NCI-H2196 (cell line): ENCODE measurements at regions not wholly inside any gene's neighbourhood (a gene's known extent, or its start where the extent isn't known, plus 50 kb on each side); places are given as distances from the start of the nearest gene placed in this dataset.
"Not testable (repeated sequence)": the region's sequence is repeated elsewhere in the genome, so short reads cannot be mapped to it uniquely, and the experiment has no call there.

Experiments used
- DNase-seq: peaks from one replicate; lab custom pipeline; 2025; ENCODE audit not compliant: unreplicated experiment; lab: John Stamatoyannopoulos, UW

DNA sequence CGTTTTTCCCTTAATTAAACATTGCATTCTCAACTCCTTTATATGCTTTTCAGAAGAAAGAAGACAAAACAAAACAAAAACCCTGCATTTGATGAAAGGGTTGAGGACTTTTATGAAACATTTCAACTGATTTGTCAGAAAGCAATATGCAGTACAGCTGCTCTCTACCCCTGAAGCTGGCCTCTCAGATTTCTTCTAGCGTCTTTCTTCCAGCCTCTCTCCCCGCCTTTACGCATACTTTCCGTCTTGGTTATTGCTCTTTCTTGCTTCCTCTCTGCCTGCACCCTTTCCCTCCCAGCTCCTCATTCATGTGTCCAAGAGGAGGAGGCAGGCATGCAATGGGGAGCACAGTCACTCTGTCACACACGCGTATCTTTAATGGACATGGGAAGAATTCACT lies 91.0 kb upstream of the COL1A2 start:
- DNase-seq, result no peak

DNA sequence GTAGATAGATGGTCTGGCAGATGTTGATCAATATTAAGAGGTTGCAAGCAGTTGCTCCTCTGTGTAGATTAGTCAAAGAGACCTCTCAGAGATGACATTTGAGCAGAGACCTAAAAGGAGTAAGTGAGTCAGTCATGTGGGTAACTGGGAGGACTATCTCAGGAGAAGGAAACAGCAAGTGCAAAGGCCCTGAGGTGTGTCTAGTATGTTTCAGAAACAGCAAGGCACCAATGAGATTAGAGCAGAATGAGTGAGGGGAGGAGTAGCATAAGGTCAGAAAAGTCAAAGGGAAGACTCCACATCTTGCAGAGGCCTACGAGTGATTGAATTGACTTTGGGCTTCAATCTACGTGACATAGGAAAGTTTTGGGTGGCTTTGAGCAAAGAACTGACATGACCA lies 89.8 kb upstream of the COL1A2 start:
- DNase-seq, result no peak

DNA sequence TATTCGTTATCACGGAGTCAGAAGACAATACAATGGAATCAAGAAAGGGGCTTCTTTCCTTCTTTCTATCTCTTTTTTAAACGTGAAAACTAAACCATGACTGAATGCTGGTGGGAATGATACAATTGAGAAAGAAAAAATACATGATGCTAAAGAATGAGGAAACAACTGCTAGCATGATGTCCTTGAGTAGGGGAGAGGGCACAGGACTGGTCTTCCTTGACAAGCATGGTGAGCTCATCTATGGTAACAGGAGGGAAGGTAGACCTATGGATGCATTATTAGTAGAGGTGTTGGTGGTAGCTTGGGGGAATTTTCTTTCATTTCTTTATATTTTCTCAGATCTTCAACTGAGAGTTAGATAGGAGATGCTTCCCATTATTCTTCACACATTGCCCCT lies 88.9 kb upstream of the COL1A2 start:
- DNase-seq, result no peak

- DNase-seq, result no peak
Measured at GRCh38 chr7:94307399-94308048, 87.2 kb upstream of the COL1A2 start.

DNA sequence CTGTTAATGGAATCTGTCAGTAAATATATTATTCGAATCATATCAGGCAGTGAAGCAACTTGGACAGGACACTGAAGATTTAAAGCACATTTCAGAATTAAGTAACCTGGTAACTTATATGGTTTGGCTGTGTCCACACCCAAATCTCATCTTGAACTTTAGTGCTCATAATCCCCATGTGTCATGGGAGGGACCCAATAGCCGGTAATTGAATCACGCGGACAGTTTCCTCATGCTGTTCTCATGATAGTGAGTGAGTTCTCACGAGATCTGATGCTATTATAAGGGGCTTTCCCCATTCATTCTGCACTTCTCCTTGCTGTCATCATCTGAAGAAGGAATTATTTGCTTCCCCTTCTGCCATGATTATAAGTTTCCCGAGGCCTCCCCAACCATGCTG lies 83.2 kb upstream of the COL1A2 start:
- no peak for DNase-seq

GRCh38 chr7:94313926-94314325 lies 80.8 kb upstream of the COL1A2 start:
- DNase-seq, result no peak

- DNase-seq, result no peak
Measured at GRCh38 chr7:94314413-94315410, 80.0 kb upstream of the COL1A2 start.

GRCh38 chr7:94321138-94321537 lies 73.6 kb upstream of the COL1A2 start:
- not testable (repeated sequence) for DNase-seq

DNA sequence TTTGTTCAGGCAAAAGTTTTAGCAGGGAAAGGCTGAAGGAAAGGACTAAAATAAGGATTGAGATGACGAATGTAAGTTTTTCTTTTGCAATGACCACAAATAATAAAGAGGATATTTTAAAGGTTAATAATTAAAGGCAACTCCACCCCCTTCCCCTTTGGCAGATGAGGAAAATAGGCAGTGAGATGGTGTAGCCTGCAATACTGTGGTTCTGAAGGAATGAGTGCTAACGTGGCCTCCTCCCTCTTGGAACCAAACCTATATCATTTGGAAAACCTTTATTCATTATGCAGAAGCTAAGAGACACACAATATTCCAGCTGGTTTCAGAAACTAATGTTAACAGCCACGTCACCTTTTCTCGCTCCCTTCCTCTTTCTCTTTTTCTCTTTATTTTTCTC lies 70.9 kb upstream of the COL1A2 start:
- DNase-seq, result no peak

- DNase-seq, result no peak
Measured at GRCh38 chr7:94324380-94325121, 70.1 kb upstream of the COL1A2 start.

DNA sequence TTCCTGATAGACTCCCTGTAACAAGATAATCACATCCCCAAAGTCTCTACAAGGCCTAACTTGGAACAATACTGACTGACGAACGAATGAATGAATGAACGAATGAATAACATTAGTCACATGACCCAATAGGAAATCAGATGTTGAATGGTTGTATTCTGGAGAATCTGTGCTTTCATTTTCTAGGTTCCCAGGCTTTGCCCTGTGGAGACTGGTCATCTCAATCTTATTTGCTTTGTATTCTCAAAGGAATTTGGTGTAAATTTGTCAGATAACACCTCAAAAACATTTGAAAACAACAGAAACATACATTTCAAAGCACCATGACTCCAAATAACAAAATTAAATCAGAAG lies 69.6 kb upstream of the COL1A2 start:
- no peak for DNase-seq

DNA sequence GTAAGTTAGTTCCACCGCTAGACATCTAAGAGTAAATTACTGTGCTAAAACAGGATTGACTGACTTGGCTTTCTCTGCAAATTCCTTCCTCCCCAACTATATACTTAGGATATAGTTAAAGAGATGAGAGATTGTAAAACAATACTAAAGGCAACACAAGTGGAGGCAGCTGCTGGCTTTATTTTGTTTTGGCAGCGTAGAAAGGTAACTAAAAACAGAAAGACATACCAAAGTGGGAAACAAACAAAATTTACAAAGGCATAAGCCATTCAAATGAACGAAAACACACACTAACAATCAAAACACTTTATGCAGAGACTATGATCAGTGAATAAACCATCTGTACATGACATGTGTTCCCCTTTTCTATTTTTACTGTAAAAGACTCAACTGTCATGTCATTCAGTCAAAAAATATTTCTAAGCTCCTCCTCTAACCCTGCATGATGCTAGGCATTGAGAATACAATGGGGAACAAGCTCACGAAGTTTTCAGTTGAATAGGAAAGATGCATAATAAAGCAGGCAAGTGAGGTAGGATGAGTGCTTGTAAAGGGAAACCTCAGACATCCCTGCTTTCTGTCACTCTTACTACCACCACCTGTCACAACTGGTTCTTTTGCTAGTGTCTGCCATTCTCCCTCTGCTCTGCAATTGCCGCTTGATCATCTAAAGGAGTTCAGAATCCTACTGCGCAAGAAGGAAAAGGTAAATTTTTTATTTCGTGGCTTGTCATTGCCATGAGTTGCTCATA lies 64.2 kb upstream of the COL1A2 start:
- no peak for DNase-seq

DNA sequence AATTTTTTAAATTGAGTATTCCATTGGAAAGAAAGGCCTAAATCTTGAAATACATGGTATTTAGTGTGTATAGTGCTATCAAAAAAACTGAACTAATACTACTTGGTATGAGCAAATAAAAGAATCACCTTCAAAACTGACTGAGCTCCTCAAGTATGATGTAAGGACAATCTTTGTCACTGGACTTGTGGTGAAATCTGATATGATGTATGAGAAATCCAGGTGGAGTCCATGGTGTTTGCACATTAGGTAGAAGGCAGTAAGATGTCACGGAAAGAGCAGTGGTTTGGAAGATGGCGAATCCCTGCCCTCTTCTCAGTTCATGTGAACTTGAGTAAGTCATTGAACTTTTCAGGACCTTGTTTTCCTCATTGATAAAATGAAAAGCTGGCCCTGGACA lies 62.1 kb upstream of the COL1A2 start:
- no peak for DNase-seq

DNA sequence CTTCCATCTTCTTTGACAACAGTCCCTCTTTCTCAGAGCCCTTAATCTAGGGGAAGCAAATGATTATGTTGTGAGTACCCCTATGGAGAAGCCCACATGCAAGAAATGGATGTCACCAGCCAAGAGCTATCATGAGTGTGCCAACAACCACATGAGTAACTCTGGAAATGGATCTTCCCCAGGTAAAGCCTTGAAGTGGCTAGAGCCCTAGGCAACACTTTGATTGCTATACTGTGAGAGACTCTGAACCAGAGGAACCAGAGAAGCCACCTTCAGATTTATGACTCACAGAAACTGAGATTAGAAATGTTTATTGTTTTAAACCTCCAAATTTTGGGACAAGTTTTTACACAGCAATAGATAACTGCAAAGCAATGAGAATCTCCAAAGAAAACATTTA lies 60.9 kb upstream of the COL1A2 start:
- no peak for DNase-seq

GRCh38 chr7:94335586-94335985 lies 59.1 kb upstream of the COL1A2 start:
- no peak for DNase-seq

- no peak for DNase-seq
Measured at GRCh38 chr7:94336009-94336408, 58.7 kb upstream of the COL1A2 start.

DNA sequence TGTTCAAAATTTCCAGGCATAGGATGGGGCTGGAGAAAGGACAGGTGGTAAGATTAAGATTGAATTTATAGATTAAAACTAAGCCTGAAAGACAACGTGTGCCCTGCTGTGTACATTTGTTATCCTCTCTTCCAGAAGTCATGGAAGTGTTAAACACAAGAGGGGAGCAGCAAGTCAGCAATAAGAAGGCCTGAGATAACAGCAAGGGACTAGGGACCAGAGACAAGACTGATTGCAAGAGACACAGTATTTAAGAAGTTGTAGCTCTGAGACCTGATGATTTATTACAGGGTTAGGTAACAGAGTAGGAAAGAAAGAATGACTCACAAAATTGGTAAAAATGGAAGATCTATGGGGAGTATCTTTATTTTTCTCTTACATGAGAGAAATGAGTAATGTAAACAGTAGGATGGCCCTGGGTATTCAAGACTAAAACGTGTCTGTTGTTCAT lies 55.7 kb upstream of the COL1A2 start:
- DNase-seq, result no peak

- no peak for DNase-seq
Measured at GRCh38 chr7:94344826-94345225, 49.9 kb upstream of the COL1A2 start.
